Right lobe of liver (tissue), 4 donors: ENCODE measurements at regions not wholly inside any gene's neighbourhood (a gene's known extent, or its start where the extent isn't known, plus 50 kb on each side); places are given as distances from the start of the nearest gene placed in this dataset.

ENCODE experiments used
- CTCF ChIP-seq, 4 donors: fragments of 200-600 bp in 3 of 4; fragments of 450-650 bp in 1 of 4; IDR thresholded peaks; one replicate each; pipeline versions ENCODE4 v1.5.1 to v1.8.0; 2016 to 2022; ENCODE audit warnings: antibody characterized with exemption in 4 of 4, mild to moderate bottlenecking in 2 of 4
- POLR2A ChIP-seq: fragments of 450-650 bp; IDR thresholded peaks from one replicate; pipeline ENCODE4 v1.6.1; 2017; ENCODE audit warnings: antibody characterized with exemption, mild to moderate bottlenecking
- donor health status: DM: no; HTN: no; CAD: no.
- donor health status: DM: no; HTN: no; CAD: no.
- donor health status: DM: no; HTN: yes; CAD: no.

- TF ChIP-seq CTCF (IDR thresholded peaks at IDR 0.05) (no peak), POLR2A (no peak)
Measured at GRCh38 chr17:33651686-33652085, 358.6 kb upstream of the ASIC2 start.
